ENCODE measurements at regions not wholly inside any gene's neighbourhood (a gene's known extent, or its start where the extent isn't known, plus 50 kb on each side); places are given as distances from the start of the nearest gene placed in this dataset.

DNA sequence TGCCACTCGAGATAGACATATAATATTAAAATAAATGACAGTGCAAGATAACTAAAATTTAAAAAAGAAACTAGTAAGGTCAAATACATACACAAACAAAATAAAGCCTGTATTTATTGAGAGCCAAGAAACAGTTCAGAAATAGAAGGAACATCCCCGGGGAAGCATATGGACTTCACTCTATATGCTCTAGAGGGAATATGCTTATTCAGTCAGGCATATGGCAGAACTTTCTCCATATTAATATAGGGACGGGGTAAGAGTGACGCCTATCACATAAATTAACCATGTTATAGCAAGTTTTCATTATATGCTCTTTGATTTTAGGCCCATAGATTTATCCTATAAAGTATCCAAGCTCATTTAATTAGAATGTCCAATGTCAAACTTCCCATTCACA, 56.7 kb upstream of the EFHC2 start:
- TF ChIP-seq, protein P1, sequence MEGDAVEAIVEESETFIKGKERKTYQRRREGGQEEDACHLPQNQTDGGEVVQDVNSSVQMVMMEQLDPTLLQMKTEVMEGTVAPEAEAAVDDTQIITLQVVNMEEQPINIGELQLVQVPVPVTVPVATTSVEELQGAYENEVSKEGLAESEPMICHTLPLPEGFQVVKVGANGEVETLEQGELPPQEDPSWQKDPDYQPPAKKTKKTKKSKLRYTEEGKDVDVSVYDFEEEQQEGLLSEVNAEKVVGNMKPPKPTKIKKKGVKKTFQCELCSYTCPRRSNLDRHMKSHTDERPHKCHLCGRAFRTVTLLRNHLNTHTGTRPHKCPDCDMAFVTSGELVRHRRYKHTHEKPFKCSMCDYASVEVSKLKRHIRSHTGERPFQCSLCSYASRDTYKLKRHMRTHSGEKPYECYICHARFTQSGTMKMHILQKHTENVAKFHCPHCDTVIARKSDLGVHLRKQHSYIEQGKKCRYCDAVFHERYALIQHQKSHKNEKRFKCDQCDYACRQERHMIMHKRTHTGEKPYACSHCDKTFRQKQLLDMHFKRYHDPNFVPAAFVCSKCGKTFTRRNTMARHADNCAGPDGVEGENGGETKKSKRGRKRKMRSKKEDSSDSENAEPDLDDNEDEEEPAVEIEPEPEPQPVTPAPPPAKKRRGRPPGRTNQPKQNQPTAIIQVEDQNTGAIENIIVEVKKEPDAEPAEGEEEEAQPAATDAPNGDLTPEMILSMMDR (IDR thresholded peaks at IDR 0.05), result no peak
- TF ChIP-seq POLR2A (IDR thresholded peaks at IDR 0.05), result no peak
